IPS-15b (cell line): ENCODE measurements at regions not wholly inside any gene's neighbourhood (a gene's known extent, or its start where the extent isn't known, plus 50 kb on each side); places are given as distances from the start of the nearest gene placed in this dataset.

Experiments
- H3K27me3 ChIP-seq: one replicate; pipeline ENCODE4 v1.6.1; 2013; ENCODE audit warnings: low read length; ENCODE audit not compliant: control insufficient read depth, insufficient read depth
- H3K36me3 ChIP-seq: one replicate; pipeline ENCODE4 v1.6.1; 2013; ENCODE audit warnings: low read length; ENCODE audit not compliant: control insufficient read depth, insufficient read depth
- H3K4me1 ChIP-seq: one replicate; pipeline ENCODE4 v1.6.1; 2013; ENCODE audit warnings: mild to moderate bottlenecking, low read length; ENCODE audit not compliant: control insufficient read depth, insufficient read depth
- H3K4me3 ChIP-seq: one replicate; pipeline ENCODE4 v1.5.1; 2013; ENCODE audit warnings: low read depth, low read length
- H3K9ac ChIP-seq: one replicate; pipeline ENCODE4 v1.6.1; 2013; ENCODE audit warnings: low read depth, mild to moderate bottlenecking, low read length
- H3K9me3 ChIP-seq: one replicate; pipeline ENCODE4 v1.6.1; 2013; ENCODE audit warnings: mild to moderate bottlenecking, low read length; ENCODE audit not compliant: control insufficient read depth, insufficient read depth

- H3K9me3 ChIP-seq: no peaks in the 10 kb centered on the region
- H3K36me3 ChIP-seq: no peaks in the 10 kb centered on the region
- no peak overlapping the region for H3K4me3 ChIP-seq
- H3K4me1 ChIP-seq: no peaks in the 10 kb centered on the region
- H3K27me3 ChIP-seq: no peaks in the 10 kb centered on the region
- no peak overlapping the region for H3K9ac ChIP-seq
These were observed 1363.1 kb upstream of the PRR20A start for GRCh38 chr13:55777612-55778011.

GRCh38 chr13:55783841-55784240, 1356.9 kb upstream of the PRR20A start:
- Histone ChIP-seq H3K4me3 (no peak overlapping the region), H3K9me3 (no peaks in the 10 kb centered on the region), H3K27me3 (no peaks in the 10 kb centered on the region), H3K9ac (no peak overlapping the region), H3K36me3 (no peaks in the 10 kb centered on the region), H3K4me1 (no peaks in the 10 kb centered on the region)

DNA sequence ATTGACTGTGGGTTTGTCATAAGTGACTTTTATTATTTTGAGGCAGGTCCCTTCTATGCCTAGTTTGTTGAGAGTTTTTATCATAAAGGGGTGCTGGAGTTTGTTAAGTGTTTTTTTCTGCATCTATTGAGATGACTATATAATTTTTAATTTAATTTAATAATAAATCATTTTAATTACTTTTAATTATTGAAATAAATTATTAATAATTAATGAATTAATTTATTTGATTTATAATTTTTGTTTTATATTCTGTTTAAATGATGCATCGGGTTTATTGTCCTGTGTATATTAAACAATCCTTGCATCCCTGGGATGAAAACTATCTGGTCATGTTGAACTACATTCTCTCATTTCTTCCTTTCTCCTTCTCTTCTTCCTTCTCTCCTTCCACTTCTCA, 1352.2 kb upstream of the PRR20A start:
- Histone ChIP-seq H3K27me3 (no peaks in the 10 kb centered on the region), H3K9me3 (no peaks in the 10 kb centered on the region), H3K4me1 (no peaks in the 10 kb centered on the region), H3K4me3 (no peak overlapping the region), H3K36me3 (no peaks in the 10 kb centered on the region), H3K9ac (no peak overlapping the region)

DNA sequence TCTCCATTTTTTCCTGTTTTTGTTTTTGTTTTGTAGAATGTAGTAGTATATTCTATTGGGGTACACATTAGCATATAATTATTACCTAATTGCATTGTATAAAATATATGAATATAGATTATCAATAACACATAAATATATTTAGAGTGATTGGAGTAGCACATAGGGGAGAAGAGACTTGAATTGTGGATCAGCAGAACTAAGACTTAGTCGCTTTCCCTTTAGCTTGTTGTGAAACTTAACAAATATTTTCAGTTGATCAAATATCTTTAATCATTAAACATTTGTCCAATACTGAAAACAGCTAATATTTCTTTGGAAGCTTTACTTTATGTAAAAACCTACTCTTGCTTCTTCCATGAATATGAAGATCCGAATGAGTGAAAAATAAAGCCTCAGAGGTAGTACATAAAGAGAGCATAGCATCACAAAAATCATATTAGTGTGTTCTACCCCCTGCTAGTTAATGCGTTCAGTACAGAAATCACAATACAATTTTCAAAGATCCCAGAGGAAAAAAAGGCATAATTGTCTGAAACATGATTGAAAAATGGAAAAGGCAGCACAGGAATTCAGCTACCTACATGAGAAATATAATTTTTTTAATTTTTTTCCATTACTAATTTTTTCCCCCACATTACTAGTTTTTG, 1348.0 kb upstream of the PRR20A start:
- H3K9ac ChIP-seq: no peak overlapping the region
- no peaks in the 10 kb centered on the region for H3K27me3 ChIP-seq
- H3K9me3 ChIP-seq: no peaks in the 10 kb centered on the region
- H3K4me3 ChIP-seq: no peak overlapping the region
- H3K36me3 ChIP-seq: no peaks in the 10 kb centered on the region
- H3K4me1 ChIP-seq: no peaks in the 10 kb centered on the region

DNA sequence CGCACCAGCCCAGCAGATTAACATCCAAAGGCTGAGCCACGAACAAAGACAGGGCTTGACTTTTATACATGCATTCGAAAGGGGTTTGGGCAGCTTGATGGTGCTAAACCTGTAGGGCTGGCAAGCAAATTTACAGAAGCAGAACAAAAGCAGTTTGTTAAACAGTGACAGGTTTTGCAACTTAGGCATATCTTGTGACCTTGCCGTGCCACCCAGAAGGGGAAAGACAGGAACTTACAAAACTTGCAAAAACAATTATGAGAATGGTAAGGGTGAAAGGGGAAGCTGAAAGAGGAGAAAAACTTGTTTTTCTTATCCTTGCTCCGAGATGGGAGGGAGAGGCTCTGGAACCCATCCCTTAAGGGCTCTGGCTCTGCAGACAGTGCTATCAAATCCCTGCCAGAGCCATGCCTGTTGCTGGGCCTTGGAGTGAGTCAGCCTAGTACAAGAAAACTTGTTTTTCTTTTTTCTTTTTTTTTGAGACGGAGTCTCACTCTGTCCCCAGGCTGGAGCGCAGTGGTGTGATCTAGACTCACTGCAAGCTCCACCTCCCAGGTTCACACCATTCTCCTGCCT, 1325.2 kb upstream of the PRR20A start:
- H3K4me3 ChIP-seq: no peak overlapping the region
- H3K36me3 ChIP-seq: no peaks in the 10 kb centered on the region
- H3K27me3 ChIP-seq: no peaks in the 10 kb centered on the region
- H3K4me1 ChIP-seq: no peaks in the 10 kb centered on the region
- no peak overlapping the region for H3K9ac ChIP-seq
- H3K9me3 ChIP-seq: peaks cover 7% of the 10 kb centered on the region

DNA sequence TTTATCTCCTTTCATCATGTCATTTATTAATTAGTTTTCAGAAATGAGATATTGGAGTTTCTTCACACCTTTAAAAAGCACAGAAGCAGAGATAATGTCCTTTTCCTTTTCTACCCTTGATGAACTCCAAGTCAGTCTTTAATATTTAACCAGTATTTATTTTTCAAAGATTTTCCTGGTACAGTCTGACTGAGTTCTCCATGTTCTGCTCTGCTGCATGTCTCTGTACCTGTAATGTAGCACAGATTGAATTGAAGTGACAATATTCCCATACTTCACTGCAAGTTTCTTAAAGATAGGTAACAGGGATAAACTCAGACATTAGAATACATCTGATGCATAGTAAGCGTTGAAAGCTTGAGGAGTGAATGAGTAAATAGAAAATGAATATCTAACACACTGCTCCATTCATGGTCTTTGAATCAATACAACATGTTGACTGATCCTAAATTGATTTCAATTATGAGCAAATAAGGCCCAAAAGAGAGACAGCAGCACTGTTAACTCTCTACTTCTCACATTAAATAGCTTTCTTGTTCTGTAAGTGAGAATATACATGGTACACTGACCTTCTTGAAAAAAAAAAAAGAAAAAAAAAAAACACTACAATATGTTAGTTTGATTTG, 1323.6 kb upstream of the PRR20A start:
- H3K9ac ChIP-seq: no peak overlapping the region

GRCh38 chr13:55820817-55821216, 1319.9 kb upstream of the PRR20A start:
- no peaks in the 10 kb centered on the region for H3K27me3 ChIP-seq
- no peak overlapping the region for H3K9ac ChIP-seq
- no peak overlapping the region for H3K4me3 ChIP-seq
- no peaks in the 10 kb centered on the region for H3K9me3 ChIP-seq
- no peaks in the 10 kb centered on the region for H3K4me1 ChIP-seq
- H3K36me3 ChIP-seq: no peaks in the 10 kb centered on the region

More for the DNA sequence above, 1323.6 kb upstream of the PRR20A start:
- no peaks in the 10 kb centered on the region for H3K4me1 ChIP-seq
- no peaks in the 10 kb centered on the region for H3K27me3 ChIP-seq
- peaks cover 7% of the 10 kb centered on the region for H3K9me3 ChIP-seq
- no peaks in the 10 kb centered on the region for H3K36me3 ChIP-seq
- no peak overlapping the region for H3K4me3 ChIP-seq

GRCh38 chr13:55869648-55870047, 1271.1 kb upstream of the PRR20A start:
- no peak overlapping the region for H3K9ac ChIP-seq
- H3K9me3 ChIP-seq: peaks cover 9% of the 10 kb centered on the region
- H3K36me3 ChIP-seq: no peaks in the 10 kb centered on the region
- H3K4me3 ChIP-seq: no peak overlapping the region
- no peaks in the 10 kb centered on the region for H3K4me1 ChIP-seq
- H3K27me3 ChIP-seq: no peaks in the 10 kb centered on the region

- Histone ChIP-seq H3K9ac (no peak overlapping the region), H3K27me3 (no peaks in the 10 kb centered on the region), H3K36me3 (no peaks in the 10 kb centered on the region), H3K4me3 (no peak overlapping the region), H3K9me3 (no peaks in the 10 kb centered on the region), H3K4me1 (no peaks in the 10 kb centered on the region)
These were observed 1253.2 kb upstream of the PRR20A start for GRCh38 chr13:55887561-55887960.

DNA sequence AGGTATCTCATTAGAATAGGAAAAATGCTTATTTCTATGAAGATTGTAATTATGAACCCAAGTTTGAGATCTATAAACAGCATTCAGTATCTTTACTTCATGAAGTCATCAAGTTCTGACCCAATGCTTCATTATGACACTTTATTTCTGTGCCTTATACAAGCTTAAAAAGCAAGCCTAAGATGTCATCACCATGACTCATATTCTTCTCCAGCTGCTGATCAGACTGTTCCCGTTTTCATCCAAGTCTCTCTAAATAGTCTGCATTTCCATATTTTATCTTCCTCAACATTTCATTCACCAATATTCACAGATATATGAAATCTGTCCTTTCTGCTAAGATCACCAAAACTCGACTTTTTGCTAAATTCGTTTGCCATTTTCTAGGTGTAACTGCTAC, 1247.2 kb upstream of the PRR20A start:
- H3K4me3 ChIP-seq: no peak overlapping the region
- H3K9me3 ChIP-seq: no peaks in the 10 kb centered on the region
- H3K9ac ChIP-seq: no peak overlapping the region
- no peaks in the 10 kb centered on the region for H3K4me1 ChIP-seq
- no peaks in the 10 kb centered on the region for H3K27me3 ChIP-seq
- no peaks in the 10 kb centered on the region for H3K36me3 ChIP-seq

DNA sequence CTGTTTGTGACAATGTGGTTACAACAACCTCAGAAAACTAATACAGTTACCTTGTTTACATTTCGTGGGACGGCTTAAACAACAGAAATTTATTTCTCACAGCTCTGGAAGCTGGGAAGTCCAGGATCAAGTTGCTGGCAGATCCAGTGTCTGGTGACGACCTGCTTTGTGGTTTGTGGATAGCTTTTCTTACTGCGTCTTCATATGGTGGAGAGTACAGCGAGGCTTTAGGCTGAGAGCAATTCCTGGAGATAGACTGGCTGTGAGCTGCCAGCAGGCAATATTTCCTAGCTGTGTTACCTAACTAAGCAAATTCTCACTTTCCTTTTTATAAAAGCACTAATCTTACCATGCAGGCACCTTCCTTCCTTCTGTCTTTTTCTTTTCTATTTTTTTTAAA, 1203.5 kb upstream of the PRR20A start:
- no peak overlapping the region for H3K9ac ChIP-seq
- H3K27me3 ChIP-seq: no peaks in the 10 kb centered on the region
- H3K9me3 ChIP-seq: no peaks in the 10 kb centered on the region
- no peak overlapping the region for H3K4me3 ChIP-seq
- H3K4me1 ChIP-seq: peaks cover 14% of the 10 kb centered on the region
- H3K36me3 ChIP-seq: no peaks in the 10 kb centered on the region

DNA sequence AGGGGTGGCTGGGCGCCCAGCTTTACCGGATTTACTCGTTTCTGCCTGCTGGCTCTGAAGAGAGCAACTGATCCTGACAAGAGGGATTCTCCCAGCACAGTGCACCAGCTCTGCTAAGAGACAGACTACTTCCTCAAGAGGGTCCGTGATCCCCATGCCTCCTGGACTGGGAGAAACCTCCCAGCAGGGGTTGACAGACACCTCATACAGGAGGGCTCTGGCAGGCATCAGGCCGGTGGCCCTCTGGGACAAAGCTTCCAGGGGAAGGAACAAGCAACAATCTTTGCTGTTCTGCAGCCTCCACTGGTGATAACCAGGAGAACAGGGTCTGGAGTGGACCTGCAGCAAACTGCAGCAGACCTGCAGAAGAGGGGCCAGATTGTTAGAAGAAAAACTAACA, 1192.5 kb upstream of the PRR20A start:
- no peaks in the 10 kb centered on the region for H3K9me3 ChIP-seq
- no peak overlapping the region for H3K9ac ChIP-seq
- H3K4me1 ChIP-seq: no peaks in the 10 kb centered on the region
- H3K36me3 ChIP-seq: no peaks in the 10 kb centered on the region
- no peak overlapping the region for H3K4me3 ChIP-seq
- H3K27me3 ChIP-seq: no peaks in the 10 kb centered on the region
